ENCODE measurements at regions not wholly inside any gene's neighbourhood (a gene's known extent, or its start where the extent isn't known, plus 50 kb on each side); places are given as distances from the start of the nearest gene placed in this dataset.

- Histone ChIP-seq H3K4me1 (no peaks in the 10 kb centered on the region), H3K27me3 (peaks cover 0 to 2% (median 0%) of the 10 kb centered on the region in 3 donors), H3K36me3 (no peaks in the 10 kb centered on the region), H3K9me3 (no peaks in the 10 kb centered on the region), H3K27ac (no peak overlapping the region), H3K4me3 (no peak overlapping the region)
- TF ChIP-seq CTCF (IDR thresholded peaks at IDR 0.05 in 4 of 5, conservative IDR thresholded peaks at IDR 0.05 in 1 of 5) (no peak), POLR2A (IDR thresholded peaks at IDR 0.05) (no peak)
- intact Hi-C loops (cut with DNase I; ENCODE audit: low total_unique reads) (no loop called here), in situ Hi-C loops (cut with MboI; ENCODE audit: low sequenced_read_pairs in 4 of 4) (no loop called here)
- DNase-seq, result no peak
- no peak for ATAC-seq
Measured at GRCh38 chr12:42828836-42829235, 239.3 kb upstream of the PRICKLE1 start.

GRCh38 chr12:42824327-42824726, 234.8 kb upstream of the PRICKLE1 start:
- H3K36me3 ChIP-seq, result no peaks in the 10 kb centered on the region
- ATAC-seq, result no peak
- in situ Hi-C loops (cut with MboI; ENCODE audit: low sequenced_read_pairs in 4 of 4), result no loop called here
- no peaks in the 10 kb centered on the region for H3K9me3 ChIP-seq
- peaks cover 0 to 2% (median 0%) of the 10 kb centered on the region in 3 donors for H3K27me3 ChIP-seq
- intact Hi-C loops (cut with DNase I; ENCODE audit: low total_unique reads), result no loop called here
- H3K27ac ChIP-seq, result no peak overlapping the region
- DNase-seq, result no peak
- TF ChIP-seq POLR2A (IDR thresholded peaks at IDR 0.05) (no peak), CTCF (IDR thresholded peaks at IDR 0.05 in 4 of 5, conservative IDR thresholded peaks at IDR 0.05 in 1 of 5) (no peak)
- no peak overlapping the region for H3K4me3 ChIP-seq
- H3K4me1 ChIP-seq, result no peaks in the 10 kb centered on the region

- Histone ChIP-seq H3K9me3 (no peaks in the 10 kb centered on the region), H3K36me3 (no peaks in the 10 kb centered on the region), H3K27ac (no peak overlapping the region), H3K4me1 (no peaks in the 10 kb centered on the region), H3K4me3 (no peak overlapping the region), H3K27me3 (peaks cover 0 to 2% (median 0%) of the 10 kb centered on the region in 3 donors)
- ATAC-seq (no peak), DNase-seq (no peak)
- in situ Hi-C loops (cut with MboI; ENCODE audit: low sequenced_read_pairs in 4 of 4), result no loop called here
- intact Hi-C loops (cut with DNase I; ENCODE audit: low total_unique reads), result no loop called here
- TF ChIP-seq POLR2A (IDR thresholded peaks at IDR 0.05), result no peak
- TF ChIP-seq CTCF (IDR thresholded peaks at IDR 0.05 in 4 of 5, conservative IDR thresholded peaks at IDR 0.05 in 1 of 5), result no peak
Measured at GRCh38 chr12:42823679-42824078, 234.1 kb upstream of the PRICKLE1 start.

- H3K4me1 ChIP-seq, result no peaks in the 10 kb centered on the region
- no peak for ATAC-seq
- in situ Hi-C loops (cut with MboI; ENCODE audit: low sequenced_read_pairs in 4 of 4), result no loop called here
Measured at GRCh38 chr12:42819846-42820245, 230.3 kb upstream of the PRICKLE1 start.

More at GRCh38 chr12:42819846-42820245, 230.3 kb upstream of the PRICKLE1 start:
- H3K9me3 ChIP-seq, result no peaks in the 10 kb centered on the region
- H3K27me3 ChIP-seq, result peaks cover 0 to 2% (median 0%) of the 10 kb centered on the region in 3 donors
- H3K27ac ChIP-seq, result no peak overlapping the region
- TF ChIP-seq CTCF (IDR thresholded peaks at IDR 0.05 in 4 of 5, conservative IDR thresholded peaks at IDR 0.05 in 1 of 5) (no peak), POLR2A (IDR thresholded peaks at IDR 0.05) (no peak)
- intact Hi-C loops (cut with DNase I; ENCODE audit: low total_unique reads), result no loop called here
- no peak overlapping the region for H3K4me3 ChIP-seq
- H3K36me3 ChIP-seq, result no peaks in the 10 kb centered on the region
- DNase-seq, result no peak
